Sigmoid colon (tissue), 6 donors: ENCODE measurements at regions not wholly inside any gene's neighbourhood (a gene's known extent, or its start where the extent isn't known, plus 50 kb on each side); places are given as distances from the start of the nearest gene placed in this dataset.

ENCODE experiments used
- DNase-seq: peaks from one replicate; pipeline ENCODE4 v3.0.0-alpha.2; 2019
- H3K27ac ChIP-seq, 4 donors: fragments of 200-600 bp; sonication (generic); one replicate each; pipeline ENCODE4 v1.5.1; 2016 to 2019; ENCODE audit warnings: mild to moderate bottlenecking in 1 of 4
- H3K27me3 ChIP-seq, 3 donors: fragments of 200-600 bp; sonication (generic); one replicate each; pipeline ENCODE4 v1.5.1; 2019; ENCODE audit warnings: mild to moderate bottlenecking in 1 of 3
- H3K36me3 ChIP-seq, 4 donors: fragments of 200-600 bp; sonication (generic); one replicate each; pipeline ENCODE4 v1.5.1; 2016 to 2019
- H3K4me1 ChIP-seq, 4 donors: fragments of 200-600 bp; sonication (generic); one replicate each; pipeline ENCODE4 v1.5.1; 2017 to 2019
- H3K4me3 ChIP-seq, 4 donors: fragments of 200-600 bp; sonication (generic); one replicate each; pipeline ENCODE4 v1.5.1; 2017 to 2019; ENCODE audit warnings: mild to moderate bottlenecking in 2 of 4, moderate library complexity in 1 of 4
- H3K9me3 ChIP-seq, 4 donors: fragments of 200-600 bp in 3 of 4; sonication (generic) in 3 of 4; one replicate each; pipeline versions ENCODE4 v1.5.1 to v1.6.1; 2013 to 2019
- EP300 ChIP-seq, 4 donors: sonication (generic); formaldehyde crosslinking; IDR thresholded peaks; one replicate each; pipeline ENCODE4 v1.6.1; 2017; ENCODE audit warnings: antibody characterized with exemption in 4 of 4
- POLR2A ChIP-seq, 2 donors: fragments of 450-650 bp; IDR thresholded peaks; one replicate each; pipeline ENCODE4 v1.6.1; 2016; ENCODE audit warnings: antibody characterized with exemption in 2 of 2, mild to moderate bottlenecking in 2 of 2, moderate library complexity in 2 of 2
- POLR2AphosphoS5 ChIP-seq, 4 donors: sonication (generic); formaldehyde crosslinking; IDR thresholded peaks; one replicate each; pipeline ENCODE4 v1.6.1; 2017; ENCODE audit warnings: antibody characterized with exemption in 4 of 4
- WGBS, 2 donors: extraction: QIAGEN DNeasy Blood & Tissue Kit; methylation state at CpG; one replicate each; pipeline ENCODE4 v1.1.7; 2013; 5-methylcytosine and 5-hydroxymethylcytosine counted together
- intact Hi-C: fragments of 100-400 bp; cut with DNase I; formaldehyde crosslinking; loops from one replicate; pipeline ENCODE4 v1.15.1; 2023
- TF ChIP-seq, protein P1 (sequence below), 4 experiments: fragments of 450-650 bp in 3 of 4; fragments of 200-600 bp in 1 of 4; IDR thresholded peaks; one replicate each; pipeline ENCODE4 v1.5.1; 2016 to 2019; ENCODE audit warnings: antibody characterized with exemption in 4 of 4, mild to moderate bottlenecking in 3 of 4, moderate library complexity in 2 of 4
- donor health status: healthy with polysubstance abuse.
- donor health status: healthy.

DNA sequence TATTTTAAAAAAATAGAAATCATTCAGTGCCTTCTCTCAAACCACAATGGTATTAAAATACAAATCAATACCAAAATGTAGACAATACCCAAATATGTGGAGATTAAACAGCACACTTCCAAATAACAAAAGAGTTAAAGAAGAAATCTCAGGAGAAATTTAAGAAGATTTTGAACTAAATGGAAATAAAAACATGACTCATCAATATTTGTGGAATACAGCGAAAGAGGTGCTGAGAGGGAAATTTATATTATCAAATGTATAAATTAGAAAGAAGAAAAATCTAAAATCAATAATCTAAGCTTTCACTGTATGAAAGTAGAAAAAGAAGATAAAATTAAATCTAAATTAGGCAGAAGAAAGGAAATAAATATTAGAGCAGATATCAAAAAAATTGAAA lies 233.1 kb downstream of the RPIA start:
- Histone ChIP-seq H3K36me3 (no peaks in the 10 kb centered on the region), H3K27me3 (no peaks in the 10 kb centered on the region), H3K4me1 (no peaks in the 10 kb centered on the region), H3K27ac (no peak overlapping the region), H3K4me3 (no peak overlapping the region), H3K9me3 (no peaks in the 10 kb centered on the region)
- intact Hi-C loops, result no loop called here
- DNase-seq, result no peak
- whole genome bisulfite sequencing, 2 donors, result 90 to 95% methylated on average over 1 of the region's 1 CpG
- TF ChIP-seq, protein P1, sequence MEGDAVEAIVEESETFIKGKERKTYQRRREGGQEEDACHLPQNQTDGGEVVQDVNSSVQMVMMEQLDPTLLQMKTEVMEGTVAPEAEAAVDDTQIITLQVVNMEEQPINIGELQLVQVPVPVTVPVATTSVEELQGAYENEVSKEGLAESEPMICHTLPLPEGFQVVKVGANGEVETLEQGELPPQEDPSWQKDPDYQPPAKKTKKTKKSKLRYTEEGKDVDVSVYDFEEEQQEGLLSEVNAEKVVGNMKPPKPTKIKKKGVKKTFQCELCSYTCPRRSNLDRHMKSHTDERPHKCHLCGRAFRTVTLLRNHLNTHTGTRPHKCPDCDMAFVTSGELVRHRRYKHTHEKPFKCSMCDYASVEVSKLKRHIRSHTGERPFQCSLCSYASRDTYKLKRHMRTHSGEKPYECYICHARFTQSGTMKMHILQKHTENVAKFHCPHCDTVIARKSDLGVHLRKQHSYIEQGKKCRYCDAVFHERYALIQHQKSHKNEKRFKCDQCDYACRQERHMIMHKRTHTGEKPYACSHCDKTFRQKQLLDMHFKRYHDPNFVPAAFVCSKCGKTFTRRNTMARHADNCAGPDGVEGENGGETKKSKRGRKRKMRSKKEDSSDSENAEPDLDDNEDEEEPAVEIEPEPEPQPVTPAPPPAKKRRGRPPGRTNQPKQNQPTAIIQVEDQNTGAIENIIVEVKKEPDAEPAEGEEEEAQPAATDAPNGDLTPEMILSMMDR (IDR thresholded peaks at IDR 0.05), result no peak
- no peak for TF ChIP-seq EP300 (IDR thresholded peaks at IDR 0.05)
- TF ChIP-seq POLR2AphosphoS5 (IDR thresholded peaks at IDR 0.05), result no peak
- TF ChIP-seq POLR2A (IDR thresholded peaks at IDR 0.05), result no peak

DNA sequence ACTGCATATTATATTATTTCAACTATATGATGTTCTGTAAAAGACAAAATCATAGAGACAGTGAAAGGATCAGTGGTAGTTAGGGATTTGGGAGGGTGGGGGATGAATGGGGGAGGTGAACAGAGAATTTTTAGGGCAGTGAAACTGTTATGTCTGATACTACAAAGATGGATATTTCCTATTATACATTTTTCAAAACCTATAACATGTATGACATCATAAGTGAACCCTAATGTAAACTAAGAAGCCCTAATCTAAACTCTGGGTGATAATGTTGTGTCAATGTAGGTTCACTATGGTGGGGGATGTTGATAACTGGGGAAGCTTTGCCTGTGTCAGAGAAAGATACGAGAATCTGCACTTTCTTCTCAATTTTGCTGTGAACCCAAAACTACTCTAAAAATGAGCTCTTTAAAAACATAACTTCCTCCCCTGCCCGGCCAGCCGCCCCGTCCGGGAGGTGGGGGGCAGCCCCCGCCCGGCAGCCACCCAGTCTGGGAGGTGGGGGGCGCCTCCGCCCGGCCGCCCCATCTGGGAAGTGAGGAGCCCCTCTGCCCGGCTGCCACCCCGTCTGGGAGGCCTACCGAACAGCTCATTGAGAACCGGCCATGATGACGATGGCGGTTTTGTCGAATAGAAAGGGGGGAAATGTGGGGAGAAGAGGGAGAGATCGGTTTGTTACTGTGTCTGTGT lies 234.4 kb downstream of the RPIA start:
- TF ChIP-seq POLR2A (IDR thresholded peaks at IDR 0.05), result no peak
- no peak for TF ChIP-seq EP300 (IDR thresholded peaks at IDR 0.05)
- TF ChIP-seq POLR2AphosphoS5 (IDR thresholded peaks at IDR 0.05), result no peak
- TF ChIP-seq, protein P1 (IDR thresholded peaks at IDR 0.05), result no peak
- H3K9me3 ChIP-seq, result no peaks in the 10 kb centered on the region
- H3K27ac ChIP-seq, result no peak overlapping the region
- no peaks in the 10 kb centered on the region for H3K27me3 ChIP-seq
- no peak overlapping the region for H3K4me3 ChIP-seq
- intact Hi-C loops, result no loop called here
- no peaks in the 10 kb centered on the region for H3K36me3 ChIP-seq
- 90 to 93% methylated on average over 19 of the region's 19 CpGs for WGBS, 2 donors
- no peak for DNase-seq
- H3K4me1 ChIP-seq, result no peaks in the 10 kb centered on the region

- TF ChIP-seq EP300 (IDR thresholded peaks at IDR 0.05) (no peak), POLR2AphosphoS5 (IDR thresholded peaks at IDR 0.05) (no peak), POLR2A (IDR thresholded peaks at IDR 0.05) (no peak)
- TF ChIP-seq, protein P1 (IDR thresholded peaks at IDR 0.05), result no peak
- Histone ChIP-seq H3K36me3 (no peaks in the 10 kb centered on the region), H3K4me1 (no peaks in the 10 kb centered on the region), H3K9me3 (no peaks in the 10 kb centered on the region), H3K27me3 (no peaks in the 10 kb centered on the region), H3K4me3 (no peak overlapping the region), H3K27ac (no peak overlapping the region)
- no peak for DNase-seq
- intact Hi-C loops, result no loop called here
- WGBS, 2 donors, result 39 to 84% methylated on average over 1 of the region's 1 CpG
Observed at GRCh38 chr2:88927128-88927527, 235.7 kb downstream of the RPIA start.

- no peaks in the 10 kb centered on the region for H3K36me3 ChIP-seq
Observed at GRCh38 chr2:88930659-88931058, 239.2 kb downstream of the RPIA start.

More at GRCh38 chr2:88930659-88931058, 239.2 kb downstream of the RPIA start:
- TF ChIP-seq, protein P1 (IDR thresholded peaks at IDR 0.05), result no peak
- TF ChIP-seq EP300 (IDR thresholded peaks at IDR 0.05) (no peak), POLR2AphosphoS5 (IDR thresholded peaks at IDR 0.05) (no peak), POLR2A (IDR thresholded peaks at IDR 0.05) (no peak)
- H3K4me1 ChIP-seq, result peaks cover 0 to 11% (median 4%) of the 10 kb centered on the region in 4 donors
- H3K27me3 ChIP-seq, result no peaks in the 10 kb centered on the region
- DNase-seq, result no peak
- intact Hi-C loops, result no loop called here
- H3K9me3 ChIP-seq, result no peaks in the 10 kb centered on the region
- no peak overlapping the region for H3K4me3 ChIP-seq
- no peak overlapping the region for H3K27ac ChIP-seq
